T-cell (primary cell): ENCODE measurements at regions not wholly inside any gene's neighbourhood (a gene's known extent, or its start where the extent isn't known, plus 50 kb on each side); places are given as distances from the start of the nearest gene placed in this dataset.

ENCODE experiments used
- ATAC-seq, 4 experiments: fragments of 200-7000 bp in 3 of 4; fragments of 150-1000 bp in 1 of 4; cut with Tn5 transposase; replicated peaks in 1 of 4; 1 replicate in 3 of 4; 2 replicates in 1 of 4; pipeline ENCODE4 v1.10.0; 2021; ENCODE audit warnings: moderate library complexity in 3 of 4, mild to moderate bottlenecking in 2 of 4, moderate number of reproducible peaks in 1 of 4
- CTCF ChIA-PET, 2 donors: fragments of 300-600 bp; sonication (Branson Sonifier 250); formaldehyde crosslinking; loops; one replicate each; lab custom pipeline; 2022; ENCODE audit warnings: antibody characterized with exemption in 2 of 2; lab: Charles Lee
- POLR2A ChIA-PET, 2 donors: fragments of 300-600 bp; sonication (Branson Sonifier 250); formaldehyde crosslinking; loops; one replicate each; lab custom pipeline; 2022; ENCODE audit warnings: antibody characterized with exemption in 2 of 2; lab: Charles Lee
- DNase-seq, 35 experiments: peaks; one replicate each; pipeline versions ENCODE4 v3.0.0 to v3.0.0-alpha.2; 2013 to 2023
- H3K27ac ChIP-seq: one replicate; pipeline ENCODE4 v1.5.1; 2013; ENCODE audit warnings: low read length
- H3K27me3 ChIP-seq, 2 experiments: replicated peaks in 1 of 2; 1 replicate in 1 of 2; 2 replicates in 1 of 2; pipeline versions ENCODE4 v1.6.1 to v1.7.0; 2013; ENCODE audit warnings: low read length in 1 of 2, mixed read lengths in 1 of 2; ENCODE audit not compliant: control insufficient read depth in 2 of 2, insufficient read depth in 2 of 2; ENCODE audit errors: extremely low read depth in 1 of 2
- H3K36me3 ChIP-seq, 2 donors: 1 replicate in 1 of 2; 2 replicates in 1 of 2; pipeline versions ENCODE4 v1.6.1 to v1.7.0; 2013; ENCODE audit warnings: low read length in 1 of 2; ENCODE audit not compliant: control insufficient read depth in 2 of 2, insufficient read depth in 1 of 2; ENCODE audit errors: extremely low read depth in 1 of 2
- H3K4me1 ChIP-seq, 2 experiments: 1 replicate in 1 of 2; 2 replicates in 1 of 2; pipeline versions ENCODE4 v1.6.1 to v1.7.0; 2013; ENCODE audit warnings: low read length in 2 of 2, mixed read lengths in 1 of 2; ENCODE audit not compliant: insufficient read depth in 2 of 2, control insufficient read depth in 1 of 2; ENCODE audit errors: extremely low read depth in 1 of 2
- H3K4me3 ChIP-seq, 2 donors: 1 replicate in 1 of 2; 2 replicates in 1 of 2; pipeline versions ENCODE4 v1.5.1 to v1.7.0; 2013; ENCODE audit warnings: mild to moderate bottlenecking in 2 of 2, low read length in 1 of 2, moderate library complexity in 1 of 2; ENCODE audit not compliant: control insufficient read depth in 1 of 2; ENCODE audit errors: extremely low read depth in 1 of 2
- H3K9me3 ChIP-seq: 2 replicates; pipeline ENCODE4 v1.7.0; 2013
- H3K27ac Mint-ChIP-seq, 2 donors: one replicate each; pipeline ENCODE4 v1.8.0; 2020 to 2021; ENCODE audit warnings: mild to moderate bottlenecking in 2 of 2, mixed read lengths in 2 of 2
- H3K27me3 Mint-ChIP-seq, 2 donors: one replicate each; pipeline ENCODE4 v1.8.0; 2021 to 2022; ENCODE audit warnings: mixed read lengths in 2 of 2
- H3K36me3 Mint-ChIP-seq: one replicate; pipeline ENCODE4 v1.8.0; 2021; ENCODE audit warnings: mixed read lengths
- H3K4me1 Mint-ChIP-seq, 3 donors: one replicate each; pipeline ENCODE4 v1.8.0; 2020 to 2022; ENCODE audit warnings: mixed read lengths in 3 of 3, mild to moderate bottlenecking in 1 of 3
- H3K4me3 Mint-ChIP-seq, 3 donors: one replicate each; pipeline ENCODE4 v1.8.0; 2020 to 2022; ENCODE audit warnings: mild to moderate bottlenecking in 3 of 3, mixed read lengths in 3 of 3, moderate library complexity in 3 of 3
- H3K9me3 Mint-ChIP-seq, 3 donors: one replicate each; pipeline ENCODE4 v1.8.0; 2020 to 2022; ENCODE audit warnings: mixed read lengths in 3 of 3
- WGBS: methylation state at CpG from one replicate; pipeline ENCODE4 v1.1.5; 2013; ENCODE audit warnings: missing lambda C conversion rate; ENCODE audit not compliant: insufficient coverage; 5-methylcytosine and 5-hydroxymethylcytosine counted together

DNA sequence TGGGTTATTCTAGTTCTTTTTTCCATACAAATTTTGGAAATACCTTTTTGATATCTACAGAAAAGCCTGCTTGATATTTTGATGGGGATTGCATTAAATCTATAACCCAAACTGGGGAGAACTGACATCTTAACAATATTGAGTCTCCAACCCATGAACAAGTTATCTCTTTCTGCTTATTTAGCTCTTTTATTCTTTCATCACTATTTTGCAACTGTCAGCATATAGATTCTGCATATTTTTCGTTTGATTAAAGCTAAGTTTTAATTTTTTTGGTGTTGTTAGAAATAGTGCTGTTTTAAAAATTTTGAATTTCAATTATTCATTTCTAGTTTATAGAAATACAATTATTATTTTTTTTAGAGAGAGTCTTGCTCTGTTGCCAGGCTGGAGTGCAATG lies 97.9 kb downstream of the EMX2 start:
- ATAC-seq = no peak
- H3K4me1 ChIP-seq = no peaks in the 10 kb centered on the region
- H3K36me3 Mint-ChIP-seq = no peaks in the 10 kb centered on the region
- H3K4me3 Mint-ChIP-seq = no peak overlapping the region
- H3K9me3 Mint-ChIP-seq = no peaks in the 10 kb centered on the region
- H3K27ac Mint-ChIP-seq = no peak overlapping the region
- no peak overlapping the region for H3K4me3 ChIP-seq
- WGBS = no CpG with 5 or more reads among the region's 1 CpG
- H3K27me3 Mint-ChIP-seq = peaks cover 6 to 13% of the 10 kb centered on the region in 2 donors
- ChIA-PET CTCF (no interaction called here), POLR2A (no interaction called here)
- no peaks in the 10 kb centered on the region for H3K4me1 Mint-ChIP-seq
- H3K27ac ChIP-seq = no peak overlapping the region
- DNase-seq = no peak
- no peaks in the 10 kb centered on the region for H3K27me3 ChIP-seq
- H3K9me3 ChIP-seq = no peaks in the 10 kb centered on the region
- H3K36me3 ChIP-seq = no peaks in the 10 kb centered on the region

DNA sequence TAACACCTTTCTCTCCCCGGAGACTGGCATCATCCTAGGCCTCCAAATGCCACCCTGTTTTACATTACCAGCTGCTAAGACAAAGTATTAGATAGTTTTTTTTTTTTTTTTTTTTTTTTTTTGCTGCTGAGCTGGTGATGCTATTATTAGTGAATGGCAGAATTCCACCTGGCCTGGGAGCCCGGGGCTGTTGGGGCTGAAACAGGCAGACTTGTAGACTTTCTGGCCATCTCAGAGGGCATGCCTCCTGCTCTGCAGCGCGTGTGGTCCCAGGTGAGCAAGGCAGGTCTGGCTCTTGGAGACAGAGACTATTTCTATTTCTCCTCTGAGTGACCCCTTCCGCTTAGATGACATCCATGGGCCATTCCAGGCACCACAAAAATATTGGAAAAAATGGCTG lies 104.2 kb downstream of the EMX2 start:
- ATAC-seq = no peak

DNA sequence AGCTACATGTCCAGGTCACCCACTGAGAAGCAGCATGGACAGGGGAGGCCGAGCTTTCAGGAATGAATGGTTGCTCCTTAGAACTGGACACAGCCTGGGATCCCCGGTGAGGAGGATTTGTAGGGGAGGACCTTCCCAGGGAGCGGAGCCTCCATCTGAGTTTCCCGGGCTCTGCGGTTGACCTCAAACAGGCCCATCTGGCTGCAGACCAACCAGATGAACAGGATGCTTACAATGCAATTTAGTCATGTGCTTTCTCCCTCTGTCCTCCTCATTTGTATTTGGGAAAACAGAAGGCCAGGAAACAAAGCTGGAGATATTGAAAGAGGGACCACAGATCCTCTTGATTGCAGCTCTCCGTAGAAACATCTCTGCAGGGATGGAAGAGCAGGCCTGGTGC lies 104.8 kb downstream of the EMX2 start:
- Histone ChIP-seq H3K36me3 (no peaks in the 10 kb centered on the region), H3K27ac (no peak overlapping the region), H3K9me3 (no peaks in the 10 kb centered on the region), H3K4me3 (no peak overlapping the region), H3K27me3 (peaks cover 0 to 7% of the 10 kb centered on the region in 2 experiments), H3K4me1 (no peaks in the 10 kb centered on the region)
- H3K4me1 Mint-ChIP-seq = no peaks in the 10 kb centered on the region
- no peaks in the 10 kb centered on the region for H3K36me3 Mint-ChIP-seq
- H3K4me3 Mint-ChIP-seq = no peak overlapping the region
- CTCF ChIA-PET = no interaction called here
- 43% methylated on average over 6 of the region's 6 CpGs for WGBS
- H3K27me3 Mint-ChIP-seq = peaks cover 12% of the 10 kb centered on the region in 2 donors
- no peak overlapping the region for H3K27ac Mint-ChIP-seq
- POLR2A ChIA-PET = no interaction called here
- peaks cover 5 to 8% (median 8%) of the 10 kb centered on the region in 3 donors for H3K9me3 Mint-ChIP-seq
- DNase-seq (no peak), ATAC-seq (no peak)

More for the DNA sequence above, 104.2 kb downstream of the EMX2 start:
- no peak overlapping the region for H3K27ac ChIP-seq
- H3K4me1 Mint-ChIP-seq = no peaks in the 10 kb centered on the region
- no peak for DNase-seq
- CTCF ChIA-PET = no interaction called here
- no peak overlapping the region for H3K27ac Mint-ChIP-seq
- no peak overlapping the region for H3K4me3 Mint-ChIP-seq
- H3K9me3 ChIP-seq = no peaks in the 10 kb centered on the region
- no peaks in the 10 kb centered on the region for H3K36me3 Mint-ChIP-seq
- peaks cover 13 to 14% of the 10 kb centered on the region in 2 donors for H3K27me3 Mint-ChIP-seq
- no peak overlapping the region for H3K4me3 ChIP-seq
- H3K27me3 ChIP-seq = peaks cover 0 to 7% of the 10 kb centered on the region in 2 experiments
- POLR2A ChIA-PET = no interaction called here
- WGBS = 93% methylated on average over 2 of the region's 5 CpGs
- H3K36me3 ChIP-seq = no peaks in the 10 kb centered on the region
- peaks cover 5 to 8% (median 8%) of the 10 kb centered on the region in 3 donors for H3K9me3 Mint-ChIP-seq
- no peaks in the 10 kb centered on the region for H3K4me1 ChIP-seq

DNA sequence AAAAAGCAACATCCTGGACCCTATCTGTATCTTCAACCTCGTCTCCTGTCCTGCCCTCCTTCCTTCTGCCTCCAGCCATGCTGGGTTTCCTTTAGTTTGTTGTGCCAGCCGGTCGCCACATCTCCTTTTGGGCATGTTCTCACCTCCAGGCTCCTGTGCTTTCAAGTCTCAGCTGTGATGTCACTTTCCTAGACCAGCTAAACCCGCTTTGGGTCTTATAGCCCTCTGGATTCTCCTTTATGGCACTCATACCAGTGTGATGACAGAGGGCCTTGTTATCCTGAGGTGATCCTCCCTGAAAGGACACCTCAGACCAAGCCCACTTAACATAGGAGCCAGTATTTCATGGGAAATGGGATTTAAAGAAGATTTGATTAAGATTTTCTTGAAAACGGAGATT lies 108.6 kb downstream of the EMX2 start:
- H3K9me3 Mint-ChIP-seq = peaks cover 5 to 15% (median 14%) of the 10 kb centered on the region in 3 donors
- POLR2A ChIA-PET = no interaction called here

DNA sequence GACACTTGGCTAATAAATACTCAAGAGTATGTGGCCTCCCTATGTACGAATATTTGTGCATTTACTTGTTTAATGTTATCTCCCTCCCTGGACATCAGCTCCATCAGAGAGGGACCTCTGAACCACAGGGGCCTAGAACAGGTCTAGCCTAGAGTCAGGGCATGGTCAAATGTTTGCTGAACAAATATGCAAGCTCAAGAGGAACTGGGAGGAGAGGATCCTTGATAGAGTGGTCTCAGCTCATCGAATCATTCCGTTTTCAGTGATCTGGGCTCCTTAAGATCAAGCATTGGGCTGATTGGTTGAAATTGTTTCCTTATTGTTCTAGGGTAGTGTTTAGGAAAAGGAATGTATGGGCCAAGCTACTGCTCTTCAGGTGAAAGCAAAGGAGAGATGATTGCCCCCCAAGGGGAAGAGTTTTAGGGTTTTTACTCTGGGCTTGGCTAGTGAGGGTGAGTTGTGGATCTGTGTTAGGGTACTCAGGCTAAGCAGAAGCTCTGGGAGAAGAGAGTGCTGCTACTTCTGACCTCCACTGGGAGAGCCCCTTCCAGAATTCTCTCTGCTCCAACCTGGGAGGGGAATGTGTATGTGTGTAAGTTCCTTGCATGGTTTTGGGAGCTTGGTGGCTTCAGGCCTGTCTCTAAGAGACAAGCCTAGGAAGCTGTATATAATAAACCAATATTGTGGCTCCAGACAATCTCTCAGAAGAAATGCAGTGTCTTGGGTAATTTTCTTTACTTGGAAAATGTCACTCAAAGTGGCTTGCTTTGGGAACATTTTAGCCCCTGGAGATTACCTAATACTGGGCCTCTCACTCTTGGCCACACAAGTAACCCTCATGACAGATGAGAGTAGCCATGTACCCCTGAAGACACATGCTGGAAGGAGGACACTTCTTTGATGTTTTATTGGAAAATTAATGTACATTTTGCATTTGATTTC lies 110.0 kb downstream of the EMX2 start:
- no peaks in the 10 kb centered on the region for H3K4me1 ChIP-seq
- H3K36me3 ChIP-seq = no peaks in the 10 kb centered on the region
- peaks cover 2 to 7% of the 10 kb centered on the region in 2 donors for H3K27me3 Mint-ChIP-seq
- no peak overlapping the region for H3K27ac ChIP-seq
- ATAC-seq = no peak
- POLR2A ChIA-PET = interaction anchor here in 1 of 2 donors (0.6 kb wide), 1 partner anchor 267 kb away, joined by 3 read pairs; no protein-coding TSS in a partner anchor
- no peak overlapping the region for H3K27ac Mint-ChIP-seq
- no peaks in the 10 kb centered on the region for H3K9me3 ChIP-seq
- H3K27me3 ChIP-seq = peaks cover 0 to under 1% of the 10 kb centered on the region in 2 experiments
- no peaks in the 10 kb centered on the region for H3K36me3 Mint-ChIP-seq
- no peak overlapping the region for H3K4me3 Mint-ChIP-seq
- peaks cover 0 to 3% (median 0%) of the 10 kb centered on the region in 3 donors for H3K4me1 Mint-ChIP-seq
- DNase-seq = no peak
- peaks cover 5 to 15% (median 14%) of the 10 kb centered on the region in 3 donors for H3K9me3 Mint-ChIP-seq
- CTCF ChIA-PET = interaction anchor here in 1 of 2 donors (0.6 kb wide), 1 partner anchor 36 kb away, joined by 3 read pairs; no protein-coding TSS in a partner anchor
- H3K4me3 ChIP-seq = no peak overlapping the region
- 94% methylated on average over 2 of the region's 3 CpGs for WGBS

More for the DNA sequence above, 108.6 kb downstream of the EMX2 start:
- peaks cover 0 to 7% of the 10 kb centered on the region in 2 experiments for H3K27me3 ChIP-seq
- Mint-ChIP-seq H3K27me3 (peaks cover 7 to 8% of the 10 kb centered on the region in 2 donors), H3K4me1 (no peaks in the 10 kb centered on the region), H3K4me3 (no peak overlapping the region), H3K27ac (no peak overlapping the region), H3K36me3 (no peaks in the 10 kb centered on the region)
- no peak overlapping the region for H3K4me3 ChIP-seq
- DNase-seq (no peak), ATAC-seq (no peak)
- 90% methylated on average over 2 of the region's 5 CpGs for WGBS
- CTCF ChIA-PET = interaction anchor here in 1 of 2 donors (0.6 kb wide), 1 partner anchor 573 kb away, joined by 3 read pairs; no protein-coding TSS in a partner anchor
- H3K9me3 ChIP-seq = no peaks in the 10 kb centered on the region
- no peaks in the 10 kb centered on the region for H3K36me3 ChIP-seq
- no peaks in the 10 kb centered on the region for H3K4me1 ChIP-seq
- H3K27ac ChIP-seq = no peak overlapping the region

DNA sequence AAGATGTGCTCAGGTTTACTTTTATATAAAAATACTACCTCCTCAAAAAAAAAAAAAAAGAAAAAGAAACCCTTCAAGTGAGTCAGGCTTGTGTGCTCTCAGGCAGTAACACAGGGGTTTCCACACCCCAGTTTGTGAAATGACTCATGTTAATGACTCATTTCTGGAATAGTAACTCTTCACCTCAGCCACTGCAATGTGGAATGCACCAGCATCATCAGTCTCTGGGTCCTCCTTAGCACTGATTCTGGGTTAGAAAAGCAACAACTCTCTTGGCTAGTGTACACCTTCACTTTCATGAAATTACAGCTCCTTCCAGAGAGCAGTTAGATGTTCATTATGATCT lies 110.6 kb downstream of the EMX2 start:
- Mint-ChIP-seq H3K36me3 (no peaks in the 10 kb centered on the region), H3K27ac (no peak overlapping the region), H3K4me1 (peaks cover 0 to 3% (median 0%) of the 10 kb centered on the region in 3 donors), H3K4me3 (no peak overlapping the region), H3K9me3 (peaks cover 5 to 15% (median 14%) of the 10 kb centered on the region in 3 donors), H3K27me3 (peaks cover 0 to 7% of the 10 kb centered on the region in 2 donors)
- Histone ChIP-seq H3K27ac (no peak overlapping the region), H3K9me3 (no peaks in the 10 kb centered on the region), H3K4me1 (no peaks in the 10 kb centered on the region), H3K4me3 (no peak overlapping the region), H3K27me3 (no peaks in the 10 kb centered on the region), H3K36me3 (no peaks in the 10 kb centered on the region)
- ATAC-seq = peak in 2 of 4 experiments; percentile 40 to 46
- CTCF ChIA-PET = interaction anchor here in 1 of 2 donors (0.8 kb wide), 1 partner anchor 13 kb away, joined by 3 read pairs; no protein-coding TSS in a partner anchor
- DNase-seq = peak in 1 of 35 experiments; percentile 13
- POLR2A ChIA-PET = no interaction called here
